SU-DHL-6 (cell line): ENCODE measurements at regions not wholly inside any gene's neighbourhood (a gene's known extent, or its start where the extent isn't known, plus 50 kb on each side); places are given as distances from the start of the nearest gene placed in this dataset.

ENCODE experiments used
- CTCF ChIP-seq: fragments of 200-600 bp; sonication (generic); IDR thresholded peaks from one replicate; pipeline ENCODE4 v1.5.1; 2017; ENCODE audit warnings: antibody characterized with exemption, mild to moderate bottlenecking, low read length, moderate library complexity; ENCODE audit not compliant: insufficient read depth, poor library complexity, severe bottlenecking
- EZH2phosphoT487 ChIP-seq: fragments of 200-600 bp; sonication (generic), shearing (Covaris generic); conservative IDR thresholded peaks from 2 replicates; pipeline ENCODE4 v1.6.1; 2018; ENCODE audit warnings: mild to moderate bottlenecking, antibody characterized with exemption, low read length, moderate library complexity, mixed read lengths

- TF ChIP-seq CTCF, result no peak
- no peak for TF ChIP-seq EZH2phosphoT487
Measured at GRCh38 chr13:76385586-76385985, 500.6 kb downstream of the KCTD12 start.
